Panc1 (cell line): ENCODE measurements at regions not wholly inside any gene's neighbourhood (a gene's known extent, or its start where the extent isn't known, plus 50 kb on each side); places are given as distances from the start of the nearest gene placed in this dataset.

Source experiments
- CTCF ChIP-seq: fragments of 450-650 bp; IDR thresholded peaks from 2 replicates; pipeline ENCODE4 v1.5.1; 2017; ENCODE audit warnings: mild to moderate bottlenecking
- POLR2AphosphoS5 ChIP-seq: IDR thresholded peaks from 2 replicates; pipeline ENCODE4 v1.6.1; 2012; ENCODE audit warnings: mild to moderate bottlenecking, low read depth, low read length, moderate library complexity
- TCF7L2 ChIP-seq: IDR thresholded peaks from 2 replicates; pipeline ENCODE4 v1.6.1; 2011; ENCODE audit warnings: mild to moderate bottlenecking, low read depth, low read length, inconsistent platforms

- TF ChIP-seq CTCF = peak; percentile 64
- no peak for TF ChIP-seq TCF7L2
- no peak for TF ChIP-seq POLR2AphosphoS5
These were observed 230.2 kb downstream of the PRDM2 start for GRCh38 chr1:13930151-13930550.
